K562 (cell line): ENCODE measurements at regions not wholly inside any gene's neighbourhood (a gene's known extent, or its start where the extent isn't known, plus 50 kb on each side); places are given as distances from the start of the nearest gene placed in this dataset.
A peak's percentile ranks its signal among the peaks of the same experiment; 100 is the strongest.
"Not testable (repeated sequence)": the region's sequence is repeated elsewhere in the genome, so short reads cannot be mapped to it uniquely, and the experiment has no call there.

Source experiments
- ATAC-seq: fragments of 200-7000 bp; cut with Tn5 transposase; 3 replicates; pipeline ENCODE4 v1.9.1; 2020; ENCODE audit warnings: moderate library complexity
- BruUV-seq: library from RNA; stranded (reverse); fragments of 400-500 nt; replicated peaks from 2 replicates; lab custom pipeline; 2021; lab: Mats Ljungman, UMichigan
- CTCF ChIA-PET: fragments of 300-600 bp; formaldehyde crosslinking; extraction: SDS; loops from one replicate; lab custom pipeline; 2021; ENCODE audit warnings: low intra/inter-chr PET ratio; lab: Yijun Ruan, JAX
- POLR2A ChIA-PET: fragments of 300-600, 350-650 bp; sonication (Branson Sonifier 250); formaldehyde crosslinking; extraction: SDS; loops from one replicate; lab custom pipeline; 2021; ENCODE audit warnings: antibody characterized with exemption, inconsistent platforms; lab: Yijun Ruan, JAX
- DNase-seq, 4 experiments: peaks; one replicate each; pipeline versions ENCODE4 v3.0.0 to v3.0.0-alpha.2; 2011 to 2018; ENCODE audit warnings: low spot score in 3 of 4, mixed read lengths in 3 of 4; ENCODE audit errors: extremely low read depth in 1 of 4
- FAIRE-seq: peaks from 2 replicates; lab custom pipeline; 2011; peaks lifted over from hg19 to GRCh38; lab: Jason Lieb, UNC
- H2AFZ ChIP-seq: 2 replicates; pipeline ENCODE4 v1.6.0; 2011; ENCODE audit warnings: low read depth, low read length, control low read depth, inconsistent platforms
- H3K27ac ChIP-seq: fragments of 200-600 bp; 3 replicates; pipeline ENCODE4 v1.8.0; 2011; ENCODE audit warnings: low read depth, mild to moderate bottlenecking, control low read depth, inconsistent platforms, low read length, moderate library complexity, mixed read lengths; ENCODE audit errors: extremely low read depth
- H3K27me3 ChIP-seq, 2 experiments: fragments of 300-600 bp in 1 of 2; 2 replicates in 1 of 2; 3 replicates in 1 of 2; pipeline versions ENCODE4 v1.6.0 to v1.8.0; 2011; ENCODE audit warnings: inconsistent platforms in 2 of 2, low read length in 2 of 2, mild to moderate bottlenecking in 1 of 2, mixed read lengths in 1 of 2, moderate library complexity in 1 of 2; ENCODE audit not compliant: control insufficient read depth in 2 of 2, insufficient read depth in 2 of 2
- H3K36me3 ChIP-seq: fragments of 300-600 bp; 3 replicates; pipeline ENCODE4 v1.8.0; 2011; ENCODE audit warnings: mild to moderate bottlenecking, low read length, inconsistent platforms; ENCODE audit not compliant: control insufficient read depth, insufficient read depth
- H3K4me1 ChIP-seq, 2 experiments: fragments of 200-600 bp in 1 of 2; replicated peaks in 1 of 2; 2 replicates in 1 of 2; 3 replicates in 1 of 2; pipeline versions ENCODE4 v1.5.1 to v1.8.0; 2011; ENCODE audit warnings: inconsistent platforms in 2 of 2, low read length in 2 of 2, mild to moderate bottlenecking in 1 of 2, mixed read lengths in 1 of 2, moderate library complexity in 1 of 2; ENCODE audit not compliant: control insufficient read depth in 2 of 2, insufficient read depth in 2 of 2
- H3K4me2 ChIP-seq: 2 replicates; pipeline ENCODE4 v1.6.1; 2011; ENCODE audit warnings: low read length, control low read depth, inconsistent platforms, mixed read lengths; ENCODE audit not compliant: insufficient read depth
- H3K4me3 ChIP-seq: fragments of 200-600 bp; sonication (generic), shearing (Covaris generic); 2 replicates; pipeline ENCODE4 v1.5.1; 2016; ENCODE audit warnings: control low read depth, inconsistent platforms
- H3K79me2 ChIP-seq: fragments of 200-600 bp; 3 replicates; pipeline ENCODE4 v1.8.0; 2011; ENCODE audit warnings: low read length, inconsistent platforms; ENCODE audit not compliant: control insufficient read depth, insufficient read depth
- H3K9ac ChIP-seq, 2 experiments: 2 replicates each; pipeline versions ENCODE4 v1.6.0 to v1.6.1; 2011; ENCODE audit warnings: low read depth in 2 of 2, low read length in 2 of 2, control low read depth in 1 of 2, inconsistent platforms in 1 of 2, mild to moderate bottlenecking in 1 of 2, mixed read lengths in 1 of 2; ENCODE audit not compliant: insufficient read depth in 1 of 2
- H3K9me1 ChIP-seq: one replicate; pipeline ENCODE4 v1.6.0; 2011; ENCODE audit warnings: inconsistent platforms, mild to moderate bottlenecking, low read length, moderate library complexity; ENCODE audit not compliant: control insufficient read depth, insufficient read depth
- H3K9me3 ChIP-seq: replicated peaks from 2 replicates; pipeline ENCODE4 v1.5.1; 2011; ENCODE audit warnings: low read depth, low read length, inconsistent platforms; ENCODE audit not compliant: control insufficient read depth, insufficient read depth
- H4K20me1 ChIP-seq: replicated peaks from 2 replicates; pipeline ENCODE4 v1.6.1; 2011; ENCODE audit warnings: low read length, inconsistent platforms, mixed read lengths; ENCODE audit not compliant: control insufficient read depth, insufficient read depth
- CEBPB ChIP-seq: fragments of 450-650 bp; IDR thresholded peaks from 2 replicates; pipeline ENCODE4 v1.6.1; 2016; ENCODE audit warnings: missing genetic modification characterization, missing compliant biosample characterization
- CEBPG ChIP-seq, 3 experiments: fragments of 200-800 bp in 1 of 3; sonication (Bioruptor generic) in 1 of 3; sonication (generic) in 1 of 3; formaldehyde crosslinking in 1 of 3; IDR thresholded peaks in 2 of 3; conservative IDR thresholded peaks in 1 of 3; 2 replicates each; pipeline versions ENCODE4 v1.6.1 to v1.8.0; 2016 to 2022; ENCODE audit warnings: missing compliant biosample characterization in 2 of 3, missing genetic modification characterization in 2 of 3, mild to moderate bottlenecking in 1 of 3, missing genetic modification reagents in 1 of 3
- ETV1 ChIP-seq: fragments of 450-650 bp; conservative IDR thresholded peaks from 2 replicates; pipeline ENCODE4 v1.6.1; 2016; ENCODE audit warnings: missing genetic modification characterization, control low read depth, low read depth, missing compliant biosample characterization
- WGBS: fragments of 100-300 bp; shearing (Covaris generic); methylation state at CpG from one replicate; pipeline ENCODE4 v1.1.6; 2016; ENCODE audit warnings: low coverage, mixed read lengths; ENCODE audit not compliant: insufficient coverage; ENCODE audit errors: missing lambda C conversion rate; 5-methylcytosine and 5-hydroxymethylcytosine counted together
- in situ Hi-C: fragments of 300-500 bp; cut with MboI; formaldehyde crosslinking; loops from 4 replicates; pipeline ENCODE4 v1.15.0; 2018; ENCODE audit warnings: inconsistent platforms, mixed read lengths
- intact Hi-C: fragments of 100-400 bp; cut with micrococcal nuclease; formaldehyde crosslinking; loops from 2 replicates; pipeline ENCODE4 v1.14.2; 2022

DNA sequence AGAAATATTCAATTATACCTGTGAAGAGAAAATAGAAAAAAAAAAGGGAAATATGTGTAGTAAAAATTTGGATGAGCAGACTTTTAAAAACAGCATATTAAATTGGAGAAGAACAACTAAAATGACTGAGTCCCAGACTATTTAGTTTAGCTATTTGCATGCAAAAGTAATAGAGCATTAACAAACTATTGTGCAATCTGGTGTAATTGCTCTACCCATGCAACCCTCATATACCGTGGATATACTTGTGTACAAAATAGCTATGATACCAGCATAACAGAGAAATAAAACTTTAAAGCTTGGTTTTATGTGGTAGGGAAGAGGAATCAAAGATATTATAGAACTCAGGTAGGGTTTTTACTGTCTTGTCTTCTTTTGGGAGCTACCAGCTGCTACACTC is 78.7 kb upstream of the PRDM9 start:
- Histone ChIP-seq H2AFZ (no peak overlapping the region), H3K9me1 (no peaks in the 10 kb centered on the region), H3K9me3 (no peaks in the 10 kb centered on the region; the same call in 1 of the 2 replicates), H3K4me1 (no peaks in the 10 kb centered on the region), H3K4me3 (no peak overlapping the region), H3K27ac (no peak overlapping the region), H3K36me3 (no peaks in the 10 kb centered on the region), H3K27me3 (no peaks in the 10 kb centered on the region), H3K4me2 (no peak overlapping the region), H4K20me1 (no peaks in the 10 kb centered on the region), H3K9ac (no peak overlapping the region), H3K79me2 (no peaks in the 10 kb centered on the region)
- CTCF ChIA-PET, result no interaction called here
- intact Hi-C loops, result no loop called here
- in situ Hi-C loops, result no loop called here
- POLR2A ChIA-PET, result no interaction called here
- DNase-seq, result no peak
- no peak for FAIRE-seq
- no TSS peak for BruUV-seq
- WGBS, result 6% methylated on average over 1 of the region's 1 CpG
- no peak for ATAC-seq
- TF ChIP-seq ETV1 (tag) (no peak), CEBPG (CRISPR knock-in tag; IDR thresholded peaks at IDR 0.05) (no peak), CEBPG (tag; conservative IDR thresholded peaks at IDR 0.05 in 1 of 2, IDR thresholded peaks at IDR 0.05 in 1 of 2) (peak in 1 of 2 experiments; percentile 82; a peak in 2 of 4 replicates), CEBPB (tag) (peak; percentile 50; the same call in 1 of the 2 replicates)

DNA sequence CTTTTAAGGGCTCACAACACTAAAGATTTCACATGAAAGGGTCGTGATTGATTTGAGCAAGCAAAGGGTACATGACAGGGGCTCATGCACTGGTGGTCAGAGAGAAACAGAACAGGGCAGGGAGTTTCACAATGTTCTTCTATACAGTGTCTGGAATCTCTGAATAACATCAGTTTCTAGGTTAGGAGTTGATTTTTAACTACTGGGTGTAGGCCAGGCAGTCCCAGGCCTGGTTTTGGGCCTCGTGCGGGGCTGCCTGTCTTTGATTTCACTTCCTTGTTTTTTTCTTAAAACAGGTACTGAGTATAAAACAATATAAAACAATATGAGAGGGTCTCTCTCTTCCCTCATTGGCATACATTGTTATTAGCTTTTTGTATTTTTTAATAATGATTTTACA is 87.2 kb upstream of the PRDM9 start:
- in situ Hi-C loops, BruUV-seq: not testable (repeated sequence)

More for the DNA sequence above, 87.2 kb upstream of the PRDM9 start:
- CTCF ChIA-PET, H3K9ac ChIP-seq, H3K27me3 ChIP-seq, ATAC-seq, H3K4me1 ChIP-seq, H3K79me2 ChIP-seq, H4K20me1 ChIP-seq, intact Hi-C loops, FAIRE-seq, H2AFZ ChIP-seq, H3K9me3 ChIP-seq, H3K27ac ChIP-seq, DNase-seq, H3K36me3 ChIP-seq, H3K4me3 ChIP-seq, H3K9me1 ChIP-seq, POLR2A ChIA-PET, H3K4me2 ChIP-seq: not testable (repeated sequence)
- 0% methylated on average over 3 of the region's 3 CpGs for WGBS
